GM10266 (cell line): ENCODE measurements at regions not wholly inside any gene's neighbourhood (a gene's known extent, or its start where the extent isn't known, plus 50 kb on each side); places are given as distances from the start of the nearest gene placed in this dataset.

Source experiments
- DNase-seq: peaks from one replicate; pipeline ENCODE4 v3.0.0; 2012; ENCODE audit errors: extremely low spot score
- CTCF ChIP-seq: IDR thresholded peaks from 2 replicates; pipeline ENCODE4 v1.5.1; 2012; ENCODE audit warnings: mild to moderate bottlenecking, low read depth; ENCODE audit not compliant: control insufficient read depth, insufficient read depth; ENCODE audit errors: missing control alignments

GRCh38 chr18:6605115-6605869 lies 124.2 kb upstream of the ARHGAP28 start:
- TF ChIP-seq CTCF, result no peak
- no peak for DNase-seq

GRCh38 chr18:6606411-6607085 lies 123.0 kb upstream of the ARHGAP28 start:
- no peak for TF ChIP-seq CTCF
- no peak for DNase-seq

GRCh38 chr18:6607343-6607742 lies 122.2 kb upstream of the ARHGAP28 start:
- no peak for TF ChIP-seq CTCF
- DNase-seq, result no peak

GRCh38 chr18:6609666-6610264 lies 119.8 kb upstream of the ARHGAP28 start:
- no peak for DNase-seq
- TF ChIP-seq CTCF, result no peak

- DNase-seq, result no peak
- no peak for TF ChIP-seq CTCF
Measured at GRCh38 chr18:6610466-6610865, 119.0 kb upstream of the ARHGAP28 start.

GRCh38 chr18:6613581-6613980 lies 115.9 kb upstream of the ARHGAP28 start:
- no peak for DNase-seq
- no peak for TF ChIP-seq CTCF

GRCh38 chr18:6614952-6615351 lies 114.6 kb upstream of the ARHGAP28 start:
- TF ChIP-seq CTCF, result no peak
- DNase-seq, result no peak
